HAP-1 (cell line): ENCODE measurements at regions not wholly inside any gene's neighbourhood (a gene's known extent, or its start where the extent isn't known, plus 50 kb on each side); places are given as distances from the start of the nearest gene placed in this dataset.

Source experiments
- DNase-seq, 2 experiments: peaks; one replicate each; pipeline ENCODE4 v3.0.0-alpha.2; 2016 to 2020; ENCODE audit warnings: low spot score in 2 of 2
- H3K27me3 ChIP-seq: fragments of 250-450 bp; sonication (Bioruptor Pico); 2 replicates; pipeline ENCODE4 v1.5.1; 2020; ENCODE audit warnings: low read depth, mild to moderate bottlenecking, moderate library complexity
- H3K36me3 ChIP-seq: fragments of 250-450 bp; sonication (Bioruptor Pico); replicated peaks from 2 replicates; pipeline ENCODE4 v1.5.1; 2020; ENCODE audit warnings: mild to moderate bottlenecking
- H3K4me1 ChIP-seq: fragments of 250-450 bp; sonication (Bioruptor Pico); 2 replicates; pipeline ENCODE4 v1.5.1; 2020; ENCODE audit warnings: mild to moderate bottlenecking
- H3K4me3 ChIP-seq: fragments of 250-450 bp; sonication (Bioruptor Pico); 2 replicates; pipeline ENCODE4 v1.5.1; 2020; ENCODE audit warnings: mild to moderate bottlenecking, moderate library complexity
- H3K9me3 ChIP-seq: fragments of 250-450 bp; sonication (Bioruptor Pico); 2 replicates; pipeline ENCODE4 v1.5.1; 2020; ENCODE audit warnings: mild to moderate bottlenecking, moderate library complexity
- in situ Hi-C: fragments of 300-500 bp; cut with MboI; formaldehyde crosslinking; loops from 3 replicates; pipeline ENCODE4 v1.14.3; 2020; ENCODE audit warnings: low sequenced_read_pairs, inconsistent platforms, mixed read lengths

GRCh38 chr6:138647006-138647405 is 126.6 kb upstream of the CCDC28A start:
- no peak overlapping the region for H3K4me3 ChIP-seq
- in situ Hi-C loops = no loop called here
- peaks cover 21% of the 10 kb centered on the region for H3K4me1 ChIP-seq
- H3K27me3 ChIP-seq = no peaks in the 10 kb centered on the region
- no peaks in the 10 kb centered on the region for H3K9me3 ChIP-seq
- DNase-seq = no peak
- H3K36me3 ChIP-seq = no peaks in the 10 kb centered on the region; the same call in 1 of the 2 replicates

DNA sequence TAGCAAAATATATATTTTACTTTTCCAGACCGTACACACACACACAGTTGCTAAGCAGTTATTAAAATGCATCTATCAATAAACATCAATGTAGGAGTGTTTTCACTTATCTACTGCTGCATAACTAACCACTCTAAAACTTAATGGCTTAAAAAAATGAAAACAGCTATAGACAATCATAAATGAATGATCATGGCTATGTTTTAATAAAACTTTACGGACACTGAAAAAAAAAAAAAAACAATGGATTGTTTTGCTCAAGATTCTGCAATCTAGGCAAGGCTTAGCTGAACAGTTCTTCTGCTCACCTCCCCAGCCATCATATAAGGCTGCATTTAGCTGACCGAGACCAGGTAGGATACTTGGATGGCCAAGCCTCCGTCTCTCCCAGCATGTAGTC is 125.4 kb upstream of the CCDC28A start:
- Histone ChIP-seq H3K27me3 (no peaks in the 10 kb centered on the region), H3K4me3 (no peak overlapping the region), H3K36me3 (no peaks in the 10 kb centered on the region; the same call in 1 of the 2 replicates), H3K4me1 (peaks cover 21% of the 10 kb centered on the region), H3K9me3 (no peaks in the 10 kb centered on the region)
- in situ Hi-C loops = no loop called here
- DNase-seq = no peak

- H3K27me3 ChIP-seq = no peaks in the 10 kb centered on the region
- no peaks in the 10 kb centered on the region; the same call in 1 of the 2 replicates for H3K36me3 ChIP-seq
- no peak for DNase-seq
- no peak overlapping the region for H3K4me3 ChIP-seq
- peaks cover 40% of the 10 kb centered on the region for H3K4me1 ChIP-seq
- in situ Hi-C loops = no loop called here
- no peaks in the 10 kb centered on the region for H3K9me3 ChIP-seq
Measured at GRCh38 chr6:138651491-138651890, 122.1 kb upstream of the CCDC28A start.

DNA sequence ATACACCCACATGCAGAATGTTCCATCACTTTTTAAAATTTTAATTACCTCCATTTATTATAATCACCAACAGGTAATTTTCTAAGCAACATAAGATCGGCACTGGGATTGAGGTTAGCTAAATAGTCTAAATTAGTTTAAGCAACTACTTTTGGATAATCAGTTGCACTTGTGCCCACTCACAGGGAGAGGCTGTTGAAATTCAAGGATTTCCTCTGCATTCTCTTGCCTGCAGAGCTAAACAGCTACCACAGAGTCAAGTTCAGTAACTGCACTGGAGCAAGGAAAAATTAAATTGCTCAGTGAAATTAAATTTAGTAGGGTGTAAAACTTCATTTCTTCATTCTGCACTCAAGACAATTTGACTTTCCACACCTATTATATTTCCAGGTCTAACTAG is 120.7 kb upstream of the CCDC28A start:
- no peak overlapping the region for H3K4me3 ChIP-seq
- H3K4me1 ChIP-seq = peaks cover 36% of the 10 kb centered on the region
- no peaks in the 10 kb centered on the region for H3K27me3 ChIP-seq
- no peaks in the 10 kb centered on the region for H3K9me3 ChIP-seq
- DNase-seq = no peak
- in situ Hi-C loops = no loop called here
- no peaks in the 10 kb centered on the region; the same call in 1 of the 2 replicates for H3K36me3 ChIP-seq

DNA sequence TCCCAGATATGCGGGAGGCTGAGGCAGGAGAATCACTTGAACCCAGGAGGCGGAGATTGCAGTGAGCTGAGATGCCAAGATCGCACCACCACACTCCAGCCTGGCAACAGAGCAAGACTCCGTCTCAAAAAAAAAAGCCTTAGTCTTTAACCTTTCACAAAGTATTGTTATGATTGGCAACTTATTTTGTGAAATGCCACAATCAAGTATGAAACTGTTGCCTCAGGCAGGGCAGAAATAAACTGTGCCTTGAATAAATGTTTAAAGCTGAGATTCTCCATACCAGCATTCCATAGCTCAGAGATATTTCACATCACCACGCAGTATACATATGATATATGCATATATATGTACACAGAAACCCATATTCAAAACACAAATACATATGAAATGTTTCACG is 120.1 kb upstream of the CCDC28A start:
- in situ Hi-C loops = no loop called here
- no peaks in the 10 kb centered on the region for H3K27me3 ChIP-seq
- no peaks in the 10 kb centered on the region for H3K36me3 ChIP-seq
- no peak for DNase-seq
- H3K9me3 ChIP-seq = no peaks in the 10 kb centered on the region
- H3K4me3 ChIP-seq = no peak overlapping the region
- H3K4me1 ChIP-seq = peaks cover 36% of the 10 kb centered on the region

- in situ Hi-C loops = no loop called here
Measured at GRCh38 chr6:138654715-138655634, 118.6 kb upstream of the CCDC28A start.

DNA sequence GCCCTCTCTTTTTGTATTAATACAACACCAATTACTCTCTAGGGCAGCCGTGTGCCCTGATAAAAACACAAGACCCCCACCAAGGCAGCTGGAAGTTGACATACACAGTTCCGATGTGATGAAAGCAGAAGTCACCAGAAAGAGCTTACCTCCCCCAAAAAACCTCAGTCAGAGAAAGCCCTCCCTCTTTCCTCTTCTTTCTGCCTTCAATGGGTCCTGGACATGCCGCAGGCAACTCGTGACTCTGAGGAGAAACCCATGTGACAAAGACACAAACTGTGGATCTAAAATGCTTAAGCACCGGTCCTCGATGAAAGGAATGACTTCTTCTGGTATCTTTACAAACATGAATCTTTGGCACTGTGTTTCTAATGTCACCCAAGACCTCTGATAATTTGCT is 117.7 kb upstream of the CCDC28A start:
- no peaks in the 10 kb centered on the region for H3K36me3 ChIP-seq
- H3K9me3 ChIP-seq = no peaks in the 10 kb centered on the region
- in situ Hi-C loops = no loop called here
- no peak overlapping the region for H3K4me3 ChIP-seq
- H3K27me3 ChIP-seq = no peaks in the 10 kb centered on the region
- DNase-seq = peak; percentile 15 to 22
- H3K4me1 ChIP-seq = peaks cover 36% of the 10 kb centered on the region

More at GRCh38 chr6:138654715-138655634, 118.6 kb upstream of the CCDC28A start:
- Histone ChIP-seq H3K27me3 (no peaks in the 10 kb centered on the region), H3K4me1 (peaks cover 36% of the 10 kb centered on the region), H3K4me3 (no peak overlapping the region), H3K36me3 (no peaks in the 10 kb centered on the region), H3K9me3 (no peaks in the 10 kb centered on the region)
- peak; percentile 22 to 59 for DNase-seq

GRCh38 chr6:138656364-138657064 is 117.1 kb upstream of the CCDC28A start:
- Histone ChIP-seq H3K36me3 (no peaks in the 10 kb centered on the region), H3K9me3 (no peaks in the 10 kb centered on the region), H3K4me3 (no peak overlapping the region), H3K27me3 (no peaks in the 10 kb centered on the region), H3K4me1 (peaks cover 32% of the 10 kb centered on the region)
- in situ Hi-C loops = no loop called here
- no peak for DNase-seq

GRCh38 chr6:138657065-138657425 is 116.5 kb upstream of the CCDC28A start:
- in situ Hi-C loops = no loop called here
- Histone ChIP-seq H3K4me1 (peaks cover 32% of the 10 kb centered on the region), H3K9me3 (no peaks in the 10 kb centered on the region), H3K4me3 (no peak overlapping the region), H3K27me3 (no peaks in the 10 kb centered on the region), H3K36me3 (no peaks in the 10 kb centered on the region)
- DNase-seq = no peak

GRCh38 chr6:138659998-138660397 is 113.6 kb upstream of the CCDC28A start:
- no peaks in the 10 kb centered on the region for H3K9me3 ChIP-seq
- in situ Hi-C loops = no loop called here

DNA sequence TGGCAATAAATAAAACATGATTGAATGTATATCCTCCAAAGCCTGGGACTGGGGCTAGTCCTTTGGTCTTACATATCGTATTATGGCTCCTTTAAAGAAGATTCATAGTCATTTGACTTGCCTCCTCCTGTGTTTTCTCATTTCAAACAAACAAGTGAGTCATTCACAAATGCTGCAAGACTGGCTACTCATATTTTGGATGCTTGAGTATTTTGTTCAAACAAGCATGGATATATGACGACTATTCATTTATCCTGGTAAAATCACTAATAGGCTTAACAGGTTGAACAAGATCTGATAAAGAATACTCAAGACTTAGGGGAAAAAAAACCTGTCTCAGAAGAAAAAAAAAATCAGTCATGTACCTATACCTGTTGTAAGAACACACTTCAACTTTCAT is 111.1 kb upstream of the CCDC28A start:
- no peaks in the 10 kb centered on the region for H3K27me3 ChIP-seq
- H3K36me3 ChIP-seq = no peaks in the 10 kb centered on the region
- no peak for DNase-seq
- H3K4me3 ChIP-seq = no peak overlapping the region
- H3K4me1 ChIP-seq = peaks cover 8% of the 10 kb centered on the region
- H3K9me3 ChIP-seq = no peaks in the 10 kb centered on the region
- in situ Hi-C loops = no loop called here

More at GRCh38 chr6:138659998-138660397, 113.6 kb upstream of the CCDC28A start:
- no peak for DNase-seq
- Histone ChIP-seq H3K27me3 (no peaks in the 10 kb centered on the region), H3K36me3 (no peaks in the 10 kb centered on the region), H3K4me1 (peaks cover 24% of the 10 kb centered on the region), H3K4me3 (no peak overlapping the region)

- Histone ChIP-seq H3K9me3 (no peaks in the 10 kb centered on the region), H3K4me1 (peaks cover 13% of the 10 kb centered on the region), H3K27me3 (no peaks in the 10 kb centered on the region), H3K4me3 (no peak overlapping the region), H3K36me3 (no peaks in the 10 kb centered on the region)
- in situ Hi-C loops = no loop called here
- DNase-seq = no peak
Measured at GRCh38 chr6:138663892-138664291, 109.7 kb upstream of the CCDC28A start.

DNA sequence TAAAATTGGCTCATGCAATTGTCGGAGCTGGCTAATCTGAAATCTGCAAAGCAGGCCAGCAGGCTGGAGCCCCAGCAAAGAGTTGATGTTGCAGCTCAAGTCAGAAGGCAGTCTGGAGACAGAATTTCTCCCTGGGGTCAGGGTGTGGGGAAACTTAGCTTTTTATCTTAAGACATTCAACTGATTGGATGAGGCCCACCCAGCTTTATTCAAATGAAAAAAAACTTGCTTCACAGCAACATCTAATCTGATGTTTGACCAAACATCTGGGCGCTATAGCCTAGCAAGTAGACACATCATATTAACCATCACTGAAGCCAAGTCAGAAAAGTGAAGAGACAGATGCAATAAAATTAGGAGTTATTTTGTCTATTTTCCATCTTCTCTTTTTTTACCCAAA is 108.8 kb upstream of the CCDC28A start:
- Histone ChIP-seq H3K4me1 (peaks cover 13% of the 10 kb centered on the region), H3K27me3 (no peaks in the 10 kb centered on the region), H3K4me3 (no peak overlapping the region), H3K36me3 (no peaks in the 10 kb centered on the region), H3K9me3 (no peaks in the 10 kb centered on the region)
- no peak for DNase-seq
- in situ Hi-C loops = no loop called here

DNA sequence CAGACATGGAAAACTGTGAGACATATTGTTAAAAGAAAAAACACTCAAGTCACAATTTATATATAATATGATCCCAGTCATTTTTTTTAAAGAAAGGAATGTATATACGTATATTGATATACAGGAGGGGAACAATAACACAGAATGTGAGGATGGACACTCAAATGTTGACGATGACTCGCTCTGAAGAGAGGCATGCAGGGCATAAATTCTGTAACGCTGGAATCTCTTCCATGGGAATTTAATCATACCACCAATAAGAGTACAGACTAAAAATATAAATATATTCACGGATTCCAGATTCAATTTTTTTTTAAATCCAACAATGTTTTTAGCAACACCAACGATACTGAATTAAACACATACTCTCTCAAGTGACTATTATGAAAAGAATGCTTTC is 106.9 kb upstream of the CCDC28A start:
- DNase-seq = no peak
- Histone ChIP-seq H3K4me1 (peaks cover 13% of the 10 kb centered on the region), H3K9me3 (no peaks in the 10 kb centered on the region), H3K27me3 (no peaks in the 10 kb centered on the region), H3K36me3 (no peaks in the 10 kb centered on the region), H3K4me3 (no peak overlapping the region)
- in situ Hi-C loops = no loop called here
